GM21367 (cell line): ENCODE measurements at regions not wholly inside any gene's neighbourhood (a gene's known extent, or its start where the extent isn't known, plus 50 kb on each side); places are given as distances from the start of the nearest gene placed in this dataset.
"Not testable (repeated sequence)": the region's sequence is repeated elsewhere in the genome, so short reads cannot be mapped to it uniquely, and the experiment has no call there.

ENCODE experiments used
- ATAC-seq: cut with Tn5 transposase; IDR thresholded peaks from one replicate; pipeline ENCODE4 v1.9.1; 2021; ENCODE audit not compliant: unreplicated experiment

GRCh38 chr6:63440594-63440993 is 120.8 kb upstream of the LGSN start:
- no peak for ATAC-seq

GRCh38 chr6:63441266-63441956 is 121.6 kb upstream of the LGSN start:
- no peak for ATAC-seq

- ATAC-seq: no peak
Observed at GRCh38 chr6:63442870-63443269, 123.1 kb upstream of the LGSN start.

GRCh38 chr6:63444768-63445167 is 125.0 kb upstream of the LGSN start:
- no peak for ATAC-seq

GRCh38 chr6:63446405-63446804 is 125.9 kb upstream of the LOC128125822 start:
- no peak for ATAC-seq

- ATAC-seq: no peak
Observed at GRCh38 chr6:63447134-63447533, 125.1 kb upstream of the LOC128125822 start.

- ATAC-seq: no peak
Observed at GRCh38 chr6:63448229-63448628, 124.1 kb upstream of the LOC128125822 start.

- ATAC-seq: no peak
Observed at GRCh38 chr6:63449714-63450113, 122.6 kb upstream of the LOC128125822 start.

GRCh38 chr6:63451238-63451637 is 121.0 kb upstream of the LOC128125822 start:
- ATAC-seq: no peak

GRCh38 chr6:63452125-63452524 is 120.2 kb upstream of the LOC128125822 start:
- ATAC-seq: no peak

GRCh38 chr6:63456734-63457133 is 115.5 kb upstream of the LOC128125822 start:
- ATAC-seq: no peak

- ATAC-seq: no peak
Observed at GRCh38 chr6:63458480-63459115, 113.7 kb upstream of the LOC128125822 start.

GRCh38 chr6:63459814-63460213 is 112.5 kb upstream of the LOC128125822 start:
- ATAC-seq: no peak

- no peak for ATAC-seq
Observed at GRCh38 chr6:63460971-63461370, 111.3 kb upstream of the LOC128125822 start.

GRCh38 chr6:63464060-63464459 is 108.2 kb upstream of the LOC128125822 start:
- ATAC-seq: no peak

- no peak for ATAC-seq
Observed at GRCh38 chr6:63465750-63466149, 106.5 kb upstream of the LOC128125822 start.

- ATAC-seq: no peak
Observed at GRCh38 chr6:63466242-63466733, 106.0 kb upstream of the LOC128125822 start.

- ATAC-seq: no peak
Observed at GRCh38 chr6:63467247-63467954, 104.9 kb upstream of the LOC128125822 start.

- not testable (repeated sequence) for ATAC-seq
Observed at GRCh38 chr6:63471145-63471544, 101.1 kb upstream of the LOC128125822 start.

- no peak for ATAC-seq
Observed at GRCh38 chr6:63471654-63472053, 100.6 kb upstream of the LOC128125822 start.

GRCh38 chr6:63475707-63476106 is 96.6 kb upstream of the LOC128125822 start:
- ATAC-seq: no peak

GRCh38 chr6:63476302-63476701 is 96.0 kb upstream of the LOC128125822 start:
- no peak for ATAC-seq
